ENCODE measurements at regions not wholly inside any gene's neighbourhood (a gene's known extent, or its start where the extent isn't known, plus 50 kb on each side); places are given as distances from the start of the nearest gene placed in this dataset.

DNA sequence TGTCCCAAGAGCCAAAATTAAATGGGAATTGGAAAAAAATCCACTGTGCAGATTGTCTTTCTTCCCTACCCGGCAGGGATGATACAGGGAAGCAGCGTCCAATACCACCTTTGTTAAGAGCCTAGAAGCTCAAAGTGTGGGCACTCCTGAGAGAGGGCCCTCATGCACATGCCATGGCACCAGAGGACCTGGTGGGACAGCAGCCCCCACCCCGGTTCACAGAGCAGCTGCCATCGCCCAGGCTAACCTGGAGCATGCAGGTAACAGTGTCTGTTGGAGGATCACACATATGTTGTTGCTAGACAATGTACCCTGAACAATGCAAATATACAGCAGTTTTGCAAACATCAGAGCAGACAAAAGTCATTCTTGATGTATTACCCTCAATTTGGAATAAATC, 206.5 kb downstream of the TJP1 start (continued):
- TF ChIP-seq POU6F1 (CRISPR knock-in tag; IDR thresholded peaks at IDR 0.05; ENCODE audit: borderline replicate concordance, low read depth) (no peak), GLIS3 (CRISPR knock-in tag; IDR thresholded peaks at IDR 0.05) (no peak), ISL1 (CRISPR knock-in tag; IDR thresholded peaks at IDR 0.05) (no peak)

DNA sequence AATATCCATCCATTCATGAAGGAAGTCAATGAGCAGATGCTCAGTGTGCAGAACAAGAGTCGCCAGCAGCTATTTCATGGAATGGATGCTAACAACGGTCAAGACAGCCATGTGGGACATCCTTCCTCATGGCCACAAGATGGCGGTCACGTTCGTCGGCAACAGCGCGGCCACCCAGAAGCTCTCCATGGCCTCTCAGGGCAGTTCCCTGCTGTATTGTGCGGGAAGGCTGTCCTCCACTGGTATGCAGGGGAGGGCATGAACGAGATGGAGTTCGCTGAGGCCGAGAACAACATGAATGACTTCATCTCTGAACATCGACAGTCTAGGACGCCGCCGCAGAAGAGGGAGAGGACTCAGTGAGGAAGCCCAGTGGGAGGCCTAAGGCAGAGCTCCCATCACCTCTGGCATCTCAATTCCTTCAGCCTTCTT, 208.3 kb downstream of the TJP1 start:
- TF ChIP-seq ZFP30 (CRISPR knock-in tag; IDR thresholded peaks at IDR 0.05) (no peak), ZNF70 (CRISPR knock-in tag; IDR thresholded peaks at IDR 0.05) (no peak), TSHZ2 (CRISPR knock-in tag; IDR thresholded peaks at IDR 0.05) (no peak), ARNTL (CRISPR knock-in tag; IDR thresholded peaks at IDR 0.05; ENCODE audit: borderline replicate concordance, low read depth) (no peak), CSDC2 (CRISPR knock-in tag; IDR thresholded peaks at IDR 0.05) (no peak), PPARA (CRISPR knock-in tag; IDR thresholded peaks at IDR 0.05; ENCODE audit: borderline replicate concordance) (no peak), SNAI2 (CRISPR knock-in tag; IDR thresholded peaks at IDR 0.05) (no peak), TOX (CRISPR knock-in tag; IDR thresholded peaks at IDR 0.05; ENCODE audit: borderline replicate concordance) (no peak), ZFP3 (CRISPR knock-in tag; IDR thresholded peaks at IDR 0.05) (no peak), PATZ1 (CRISPR knock-in tag; IDR thresholded peaks at IDR 0.05; ENCODE audit: borderline replicate concordance) (no peak), RARB (CRISPR knock-in tag; IDR thresholded peaks at IDR 0.05) (no peak), ZNF565 (CRISPR knock-in tag; conservative IDR thresholded peaks at IDR 0.05; ENCODE audit: low read depth) (no peak), BACH2 (CRISPR knock-in tag; IDR thresholded peaks at IDR 0.05; ENCODE audit: borderline replicate concordance) (no peak), TCF4 (CRISPR knock-in tag; IDR thresholded peaks at IDR 0.05; ENCODE audit: borderline replicate concordance) (no peak)
- 0 out of 3 replicates have a peak, but pooled peaks have one; percentile 44 for ATAC-seq

DNA sequence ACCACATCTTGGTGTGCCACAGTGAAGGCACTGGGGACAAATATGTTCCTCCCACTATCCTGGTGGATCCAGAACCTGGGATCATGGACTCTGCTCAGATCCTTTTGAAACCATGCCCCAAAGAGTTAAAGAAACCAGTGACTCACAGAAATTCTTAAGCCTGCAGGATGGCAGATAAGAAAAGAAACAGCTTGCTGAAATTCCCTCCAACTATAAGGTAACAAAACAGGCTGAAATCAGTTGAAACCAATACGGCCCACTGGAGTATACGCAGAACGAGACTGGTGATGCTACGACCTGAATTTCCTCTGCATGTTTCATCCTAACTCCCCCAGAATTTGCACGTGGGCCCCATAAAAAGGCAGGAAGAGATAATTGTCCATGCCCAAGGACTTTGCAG, 209.6 kb downstream of the TJP1 start:
- no peak for TF ChIP-seq ZC3H10 (CRISPR knock-in tag; IDR thresholded peaks at IDR 0.05)
- TF ChIP-seq ZFP30 (CRISPR knock-in tag; IDR thresholded peaks at IDR 0.05), result no peak
- no peak for TF ChIP-seq OSR1 (CRISPR knock-in tag; IDR thresholded peaks at IDR 0.05)
- no peak for TF ChIP-seq ISL1 (CRISPR knock-in tag; IDR thresholded peaks at IDR 0.05)
- no peak for TF ChIP-seq RARB (CRISPR knock-in tag; IDR thresholded peaks at IDR 0.05)
- TF ChIP-seq GLIS3 (CRISPR knock-in tag; IDR thresholded peaks at IDR 0.05), result no peak
- TF ChIP-seq ARNTL (CRISPR knock-in tag; IDR thresholded peaks at IDR 0.05; ENCODE audit: borderline replicate concordance, low read depth), result no peak
- no peak for TF ChIP-seq BACH2 (CRISPR knock-in tag; IDR thresholded peaks at IDR 0.05; ENCODE audit: borderline replicate concordance)
- TF ChIP-seq TCF4 (CRISPR knock-in tag; IDR thresholded peaks at IDR 0.05; ENCODE audit: borderline replicate concordance), result no peak
- TF ChIP-seq CSDC2 (CRISPR knock-in tag; IDR thresholded peaks at IDR 0.05), result no peak
- no peak for TF ChIP-seq PPARA (CRISPR knock-in tag; IDR thresholded peaks at IDR 0.05; ENCODE audit: borderline replicate concordance)
- TF ChIP-seq CREB5 (CRISPR knock-in tag; IDR thresholded peaks at IDR 0.05; ENCODE audit: low read depth), result no peak
- no peak for TF ChIP-seq PATZ1 (CRISPR knock-in tag; IDR thresholded peaks at IDR 0.05; ENCODE audit: borderline replicate concordance)
- no peak for ATAC-seq

All from SK-N-SH treated with all-trans-retinoic acid at 6 μM for 48 hours (cell line).